SU-DHL-6 (cell line): ENCODE measurements at regions not wholly inside any gene's neighbourhood (a gene's known extent, or its start where the extent isn't known, plus 50 kb on each side); places are given as distances from the start of the nearest gene placed in this dataset.

ENCODE experiments used
- EZH2phosphoT487 ChIP-seq: fragments of 200-600 bp; sonication (generic), shearing (Covaris generic); conservative IDR thresholded peaks from 2 replicates; pipeline ENCODE4 v1.6.1; 2018; ENCODE audit warnings: mild to moderate bottlenecking, antibody characterized with exemption, low read length, moderate library complexity, mixed read lengths
- TF ChIP-seq, protein P1 (sequence below): fragments of 200-600 bp; sonication (generic); IDR thresholded peaks from one replicate; pipeline ENCODE4 v1.5.1; 2017; ENCODE audit warnings: antibody characterized with exemption, mild to moderate bottlenecking, low read length, moderate library complexity; ENCODE audit not compliant: insufficient read depth, poor library complexity, severe bottlenecking

DNA sequence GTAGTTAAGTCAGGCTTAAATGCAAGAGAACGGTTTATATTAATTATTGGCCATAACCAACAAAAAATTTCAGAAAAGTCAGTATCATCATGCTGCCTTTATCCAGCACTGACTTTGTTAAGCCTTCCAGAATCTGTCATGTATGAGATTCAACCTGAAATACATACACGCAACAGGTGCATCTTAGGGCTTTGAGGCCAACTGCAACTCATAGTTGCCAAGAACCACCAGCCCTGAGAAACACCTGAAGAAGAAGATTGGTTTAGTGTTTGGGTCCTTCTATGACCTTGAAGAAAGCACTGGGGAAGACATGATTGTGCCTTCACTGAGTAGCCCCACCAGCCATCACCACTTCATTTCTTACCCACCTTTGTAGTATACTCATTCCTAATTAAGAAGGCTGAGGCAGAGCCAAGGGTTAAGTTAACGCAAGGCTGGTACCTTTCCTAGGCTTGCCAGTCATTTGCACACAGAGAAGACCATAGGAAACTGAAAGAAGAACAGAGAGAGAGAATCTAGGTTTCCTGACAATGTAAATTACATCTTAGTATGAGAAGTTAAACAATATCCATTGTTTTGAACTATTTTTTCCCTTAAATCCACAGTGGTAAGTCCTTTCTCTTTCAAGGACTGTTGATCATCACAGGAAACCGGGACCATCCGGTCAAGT, 200.1 kb upstream of the PRKCQ start:
- TF ChIP-seq, protein P1, sequence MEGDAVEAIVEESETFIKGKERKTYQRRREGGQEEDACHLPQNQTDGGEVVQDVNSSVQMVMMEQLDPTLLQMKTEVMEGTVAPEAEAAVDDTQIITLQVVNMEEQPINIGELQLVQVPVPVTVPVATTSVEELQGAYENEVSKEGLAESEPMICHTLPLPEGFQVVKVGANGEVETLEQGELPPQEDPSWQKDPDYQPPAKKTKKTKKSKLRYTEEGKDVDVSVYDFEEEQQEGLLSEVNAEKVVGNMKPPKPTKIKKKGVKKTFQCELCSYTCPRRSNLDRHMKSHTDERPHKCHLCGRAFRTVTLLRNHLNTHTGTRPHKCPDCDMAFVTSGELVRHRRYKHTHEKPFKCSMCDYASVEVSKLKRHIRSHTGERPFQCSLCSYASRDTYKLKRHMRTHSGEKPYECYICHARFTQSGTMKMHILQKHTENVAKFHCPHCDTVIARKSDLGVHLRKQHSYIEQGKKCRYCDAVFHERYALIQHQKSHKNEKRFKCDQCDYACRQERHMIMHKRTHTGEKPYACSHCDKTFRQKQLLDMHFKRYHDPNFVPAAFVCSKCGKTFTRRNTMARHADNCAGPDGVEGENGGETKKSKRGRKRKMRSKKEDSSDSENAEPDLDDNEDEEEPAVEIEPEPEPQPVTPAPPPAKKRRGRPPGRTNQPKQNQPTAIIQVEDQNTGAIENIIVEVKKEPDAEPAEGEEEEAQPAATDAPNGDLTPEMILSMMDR: no peak
- TF ChIP-seq EZH2phosphoT487: no peak
